Left lung (tissue), 4 donors: ENCODE measurements at regions not wholly inside any gene's neighbourhood (a gene's known extent, or its start where the extent isn't known, plus 50 kb on each side); places are given as distances from the start of the nearest gene placed in this dataset.
"Not testable (repeated sequence)": the region's sequence is repeated elsewhere in the genome, so short reads cannot be mapped to it uniquely, and the experiment has no call there.

Experiments used
- ATAC-seq: fragments of 200-7000 bp; cut with Tn5 transposase; one replicate; pipeline ENCODE4 v1.9.1; 2020; ENCODE audit warnings: moderate library complexity
- DNase-seq, 4 donors: peaks; one replicate each; pipeline ENCODE4 v3.0.0-alpha.2; 2013 to 2020
- H3K27ac ChIP-seq, 2 donors: fragments of 200-600 bp; sonication (generic) in 1 of 2; one replicate each; pipeline versions ENCODE4 v1.5.0 to v1.8.0; 2020 to 2021
- H3K27me3 ChIP-seq, 2 donors: fragments of 200-600 bp; sonication (generic) in 1 of 2; one replicate each; pipeline versions ENCODE4 v1.5.0 to v1.8.0; 2020 to 2021
- H3K36me3 ChIP-seq, 2 donors: fragments of 200-600 bp; sonication (generic) in 1 of 2; one replicate each; pipeline versions ENCODE4 v1.5.0 to v1.8.0; 2020 to 2021
- H3K4me1 ChIP-seq, 2 donors: fragments of 200-600 bp; one replicate each; pipeline ENCODE4 v1.8.0; 2021
- H3K4me3 ChIP-seq, 2 donors: fragments of 200-600 bp; sonication (generic) in 1 of 2; one replicate each; pipeline versions ENCODE4 v1.5.0 to v1.8.0; 2020 to 2021; ENCODE audit warnings: mild to moderate bottlenecking in 1 of 2
- H3K9me3 ChIP-seq, 2 donors: fragments of 200-600 bp; sonication (generic) in 1 of 2; one replicate each; pipeline versions ENCODE4 v1.5.0 to v1.8.0; 2020 to 2021
- intact Hi-C, 2 donors: fragments of 100-400 bp; cut with DNase I; formaldehyde crosslinking; loops; one replicate each; pipeline versions ENCODE4 v1.11.2 to v1.14.2; 2022
- TF ChIP-seq, protein P1 (sequence below), 2 donors: fragments of 200-600 bp; sonication (generic) in 1 of 2; IDR thresholded peaks; one replicate each; pipeline versions ENCODE4 v1.5.0 to v1.8.0; 2021; ENCODE audit warnings: antibody characterized with exemption in 2 of 2
- donor health status: DM: no; HTN: yes; CAD: no.
- donor health status: DM: no; HTN: no; CAD: no.

GRCh38 chr2:240379089-240379636 lies 56.3 kb upstream of the GPC1 start:
- intact Hi-C loops, result no loop called here

DNA sequence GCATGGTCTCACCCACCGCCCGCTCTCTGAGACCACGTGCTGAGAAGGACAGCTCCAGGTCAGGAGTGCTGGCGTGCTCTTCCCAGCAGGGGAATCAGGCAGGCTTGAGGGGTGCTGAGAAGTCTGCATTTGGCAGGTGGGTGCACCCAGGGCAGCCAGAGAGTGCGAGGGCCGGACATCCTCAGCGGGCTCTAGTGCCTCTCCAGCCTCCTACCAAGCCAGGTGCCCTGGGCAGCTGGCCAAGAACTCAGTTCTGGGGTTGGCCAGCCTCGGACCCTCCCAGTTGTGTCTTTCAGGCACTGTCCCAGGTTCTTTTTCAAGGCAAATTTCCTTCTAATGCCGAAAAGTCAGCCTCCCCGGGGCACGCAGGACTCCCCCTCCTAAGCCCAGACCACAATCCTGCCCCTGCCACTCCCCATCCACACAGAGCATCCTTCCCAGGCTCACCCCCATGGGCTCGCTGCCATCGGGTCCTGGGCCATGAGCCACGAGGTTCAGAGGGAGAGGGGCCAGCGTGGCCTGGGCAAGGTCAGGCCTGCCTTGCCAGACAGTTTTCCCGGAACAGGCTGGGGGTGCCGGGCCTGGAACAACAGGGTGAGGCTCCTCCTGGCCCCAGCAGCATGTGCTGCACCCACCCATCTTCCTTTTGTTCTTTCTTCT lies 52.2 kb upstream of the GPC1 start:
- peak in 1 of 4 donors; percentile 56 for DNase-seq
- TF ChIP-seq, protein P1, sequence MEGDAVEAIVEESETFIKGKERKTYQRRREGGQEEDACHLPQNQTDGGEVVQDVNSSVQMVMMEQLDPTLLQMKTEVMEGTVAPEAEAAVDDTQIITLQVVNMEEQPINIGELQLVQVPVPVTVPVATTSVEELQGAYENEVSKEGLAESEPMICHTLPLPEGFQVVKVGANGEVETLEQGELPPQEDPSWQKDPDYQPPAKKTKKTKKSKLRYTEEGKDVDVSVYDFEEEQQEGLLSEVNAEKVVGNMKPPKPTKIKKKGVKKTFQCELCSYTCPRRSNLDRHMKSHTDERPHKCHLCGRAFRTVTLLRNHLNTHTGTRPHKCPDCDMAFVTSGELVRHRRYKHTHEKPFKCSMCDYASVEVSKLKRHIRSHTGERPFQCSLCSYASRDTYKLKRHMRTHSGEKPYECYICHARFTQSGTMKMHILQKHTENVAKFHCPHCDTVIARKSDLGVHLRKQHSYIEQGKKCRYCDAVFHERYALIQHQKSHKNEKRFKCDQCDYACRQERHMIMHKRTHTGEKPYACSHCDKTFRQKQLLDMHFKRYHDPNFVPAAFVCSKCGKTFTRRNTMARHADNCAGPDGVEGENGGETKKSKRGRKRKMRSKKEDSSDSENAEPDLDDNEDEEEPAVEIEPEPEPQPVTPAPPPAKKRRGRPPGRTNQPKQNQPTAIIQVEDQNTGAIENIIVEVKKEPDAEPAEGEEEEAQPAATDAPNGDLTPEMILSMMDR (IDR thresholded peaks at IDR 0.05), result no peak

More at GRCh38 chr2:240379089-240379636, 56.3 kb upstream of the GPC1 start:
- Histone ChIP-seq H3K4me3 (no peak overlapping the region), H3K4me1 (no peaks in the 10 kb centered on the region), H3K27ac (no peak overlapping the region), H3K9me3 (no peaks in the 10 kb centered on the region), H3K27me3 (peaks cover 0 to 12% of the 10 kb centered on the region in 2 donors), H3K36me3 (no peaks in the 10 kb centered on the region)
- peak in 1 of 4 donors; percentile 10 for DNase-seq
- TF ChIP-seq, protein P1 (IDR thresholded peaks at IDR 0.05), result no peak
- ATAC-seq, result no peak

GRCh38 chr2:240383871-240384700 lies 51.4 kb upstream of the GPC1 start:
- TF ChIP-seq, protein P1 (IDR thresholded peaks at IDR 0.05), result no peak
- intact Hi-C loops, result no loop called here
- no peaks in the 10 kb centered on the region for H3K4me1 ChIP-seq
- H3K9me3 ChIP-seq, result no peaks in the 10 kb centered on the region
- peak in 1 of 4 donors; percentile 66 for DNase-seq
- ATAC-seq, result no peak
- no peak overlapping the region for H3K27ac ChIP-seq
- no peak overlapping the region for H3K4me3 ChIP-seq
- H3K36me3 ChIP-seq, result no peaks in the 10 kb centered on the region
- H3K27me3 ChIP-seq, result peaks cover 0 to 8% of the 10 kb centered on the region in 2 donors

More for the DNA sequence above, 52.2 kb upstream of the GPC1 start:
- H3K4me1 ChIP-seq, result no peaks in the 10 kb centered on the region
- H3K9me3 ChIP-seq, result no peaks in the 10 kb centered on the region
- no peak overlapping the region for H3K4me3 ChIP-seq
- H3K27ac ChIP-seq, result no peak overlapping the region
- intact Hi-C loops, result no loop called here
- H3K27me3 ChIP-seq, result peaks cover 0 to 8% of the 10 kb centered on the region in 2 donors
- no peak for ATAC-seq
- no peaks in the 10 kb centered on the region for H3K36me3 ChIP-seq

- H3K27ac ChIP-seq, result no peak overlapping the region
- no peaks in the 10 kb centered on the region for H3K36me3 ChIP-seq
- peaks cover 0 to 8% of the 10 kb centered on the region in 2 donors for H3K27me3 ChIP-seq
- ATAC-seq (no peak), DNase-seq (peak in 1 of 4 donors; percentile 51)
- H3K4me3 ChIP-seq, result no peak overlapping the region
- H3K4me1 ChIP-seq, result no peaks in the 10 kb centered on the region
- TF ChIP-seq, protein P1 (IDR thresholded peaks at IDR 0.05), result no peak
- intact Hi-C loops, result no loop called here
- H3K9me3 ChIP-seq, result no peaks in the 10 kb centered on the region
Observed at GRCh38 chr2:240384711-240385450, 50.6 kb upstream of the GPC1 start.

GRCh38 chr2:240385451-240386161 lies 49.9 kb upstream of the GPC1 start:
- intact Hi-C loops, H3K4me1 ChIP-seq, H3K36me3 ChIP-seq, H3K27me3 ChIP-seq, H3K9me3 ChIP-seq, H3K4me3 ChIP-seq, H3K27ac ChIP-seq, ATAC-seq: not testable (repeated sequence)
- DNase-seq, result peak in 1 of 4 donors; percentile 69
